ENCODE measurements at regions not wholly inside any gene's neighbourhood (a gene's known extent, or its start where the extent isn't known, plus 50 kb on each side); places are given as distances from the start of the nearest gene placed in this dataset.

DNA sequence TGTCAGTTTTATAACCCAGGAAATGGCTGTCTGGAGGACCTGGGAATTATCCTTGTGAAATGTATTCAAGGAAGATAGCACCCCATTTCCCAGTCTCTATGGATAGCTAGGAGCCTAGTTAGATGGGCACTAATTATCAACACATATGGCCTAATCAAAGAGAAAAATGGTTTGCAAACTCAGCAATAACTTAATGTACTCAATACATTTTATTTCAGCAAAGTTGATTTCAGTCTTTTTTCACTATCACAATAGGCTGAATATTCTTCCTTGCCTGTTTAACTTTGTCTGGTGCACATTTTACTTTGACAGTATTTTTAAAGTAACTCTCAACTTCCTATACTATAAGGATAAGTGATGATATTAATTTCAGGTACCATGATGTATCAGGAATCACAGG is 756.3 kb downstream of the CCDC85A start:
- no peak for TF ChIP-seq POLR2AphosphoS5 (IDR thresholded peaks at IDR 0.05; ENCODE audit: borderline replicate concordance, low read depth, low read length)
- TF ChIP-seq EZH2 (IDR thresholded peaks at IDR 0.05), result no peak
